H1 (cell line): ENCODE measurements at regions not wholly inside any gene's neighbourhood (a gene's known extent, or its start where the extent isn't known, plus 50 kb on each side); places are given as distances from the start of the nearest gene placed in this dataset.

ENCODE experiments used
- CTCF ChIA-PET: fragments of 300-600 bp; sonication (Branson Sonifier 250); formaldehyde crosslinking; loops from one replicate; lab custom pipeline; 2021; ENCODE audit not compliant: partially characterized antibody; lab: Charles Lee
- POLR2A ChIA-PET: fragments of 300-600 bp; sonication (Branson Sonifier 250); formaldehyde crosslinking; loops from one replicate; lab custom pipeline; 2021; ENCODE audit warnings: inconsistent platforms; ENCODE audit not compliant: partially characterized antibody; lab: Charles Lee
- DNase-seq, 2 experiments: peaks; one replicate each; pipeline versions ENCODE4 v3.0.0 to v3.0.0-alpha.2; 2010 to 2022; ENCODE audit warnings: low spot score in 2 of 2, low read depth in 1 of 2, mixed read lengths in 1 of 2
- FAIRE-seq: peaks from 2 replicates; lab custom pipeline; 2011; peaks lifted over from hg19 to GRCh38; lab: Jason Lieb, UNC
- H2AFZ ChIP-seq: 2 replicates; pipeline ENCODE4 v1.8.1; 2012; ENCODE audit warnings: low read length, inconsistent platforms
- H2AK5ac ChIP-seq: 2 replicates; pipeline ENCODE4 v1.6.1; 2013; ENCODE audit warnings: low read depth, low read length
- H2BK120ac ChIP-seq: replicated peaks from 2 replicates; pipeline ENCODE3; 2013; ENCODE audit warnings: low read depth, low read length, inconsistent platforms
- H2BK12ac ChIP-seq: 2 replicates; pipeline ENCODE4 v1.6.1; 2013; ENCODE audit warnings: low read depth, low read length
- H2BK15ac ChIP-seq: 2 replicates; pipeline ENCODE4 v1.6.1; 2013; ENCODE audit warnings: low read length
- H2BK20ac ChIP-seq: 2 replicates; pipeline ENCODE4 v1.6.1; 2013; ENCODE audit warnings: low read length
- H2BK5ac ChIP-seq: 2 replicates; pipeline ENCODE4 v1.6.1; 2013; ENCODE audit warnings: low read depth, low read length
- H3K14ac ChIP-seq: 2 replicates; pipeline ENCODE4 v1.6.1; 2013; ENCODE audit warnings: inconsistent platforms; ENCODE audit not compliant: insufficient read length
- H3K18ac ChIP-seq: 2 replicates; pipeline ENCODE4 v1.6.1; 2013; ENCODE audit warnings: low read length; ENCODE audit errors: extremely low read depth
- H3K23ac ChIP-seq: 2 replicates; pipeline ENCODE4 v1.6.1; 2013; ENCODE audit warnings: inconsistent platforms; ENCODE audit not compliant: insufficient read length
- H3K23me2 ChIP-seq: 2 replicates; pipeline ENCODE4 v1.6.1; 2013; ENCODE audit warnings: low read depth, low read length
- H3K27ac ChIP-seq: 2 replicates; pipeline ENCODE4 v1.6.1; 2011; ENCODE audit warnings: low read depth, low read length, inconsistent platforms
- H3K27me3 ChIP-seq, 4 experiments: replicated peaks in 1 of 4; 1 replicate in 1 of 4; 2 replicates in 3 of 4; pipeline versions ENCODE4 v1.6.1 to v1.8.1; 2011 to 2013; ENCODE audit warnings: low read length in 3 of 4, mild to moderate bottlenecking in 3 of 4, inconsistent platforms in 2 of 4, mixed read lengths in 2 of 4, moderate library complexity in 1 of 4; ENCODE audit not compliant: control insufficient read depth in 3 of 4, insufficient read depth in 3 of 4; ENCODE audit errors: extremely low read depth in 1 of 4
- H3K36me3 ChIP-seq, 4 experiments: 2 replicates each; pipeline versions ENCODE4 v1.6.1 to v1.8.1; 2011 to 2013; ENCODE audit warnings: mild to moderate bottlenecking in 4 of 4, low read length in 3 of 4, moderate library complexity in 2 of 4, control low read depth in 1 of 4, inconsistent platforms in 1 of 4; ENCODE audit not compliant: insufficient read depth in 4 of 4, control insufficient read depth in 2 of 4
- H3K4ac ChIP-seq: replicated peaks from 2 replicates; pipeline ENCODE3; 2013; ENCODE audit warnings: low read length, low read depth, mixed read lengths, inconsistent platforms; ENCODE audit not compliant: insufficient read length
- H3K4me1 ChIP-seq, 4 experiments: replicated peaks in 1 of 4; 1 replicate in 1 of 4; 2 replicates in 3 of 4; pipeline versions ENCODE4 v1.6.1 to v1.8.1; 2011 to 2013; ENCODE audit warnings: low read length in 3 of 4, inconsistent platforms in 2 of 4, mixed read lengths in 1 of 4; ENCODE audit not compliant: insufficient read depth in 4 of 4, control insufficient read depth in 3 of 4
- H3K4me2 ChIP-seq, 2 experiments: 2 replicates each; pipeline versions ENCODE4 v1.6.1 to v1.8.1; 2011 to 2013; ENCODE audit warnings: low read depth in 2 of 2, low read length in 2 of 2, control low read depth in 1 of 2, inconsistent platforms in 1 of 2, mild to moderate bottlenecking in 1 of 2; ENCODE audit not compliant: insufficient read depth in 1 of 2
- H3K4me3 ChIP-seq, 4 experiments: fragments of 200-600, 300-600 bp in 1 of 4; sonication (generic), shearing (Covaris generic), sonication (Bioruptor Twin) in 1 of 4; 2 replicates each; pipeline versions ENCODE4 v1.5.1 to v1.8.1; 2011 to 2016; ENCODE audit warnings: low read length in 4 of 4, low read depth in 3 of 4, control low read depth in 2 of 4, inconsistent platforms in 2 of 4, mild to moderate bottlenecking in 2 of 4, mixed read lengths in 1 of 4, moderate library complexity in 1 of 4; ENCODE audit not compliant: insufficient read depth in 2 of 4; ENCODE audit errors: extremely low read depth in 1 of 4
- H3K56ac ChIP-seq: replicated peaks from 2 replicates; pipeline ENCODE3; 2013; ENCODE audit warnings: low read depth, mild to moderate bottlenecking, mixed read lengths, low read length, inconsistent platforms; ENCODE audit not compliant: insufficient read length
- H3K79me1 ChIP-seq: 2 replicates; pipeline ENCODE4 v1.6.1; 2013; ENCODE audit warnings: low read depth, low read length, control low read depth
- H3K79me2 ChIP-seq, 2 experiments: 2 replicates each; pipeline versions ENCODE4 v1.6.1 to v1.8.1; 2012 to 2013; ENCODE audit warnings: low read length in 2 of 2, mild to moderate bottlenecking in 2 of 2, inconsistent platforms in 1 of 2; ENCODE audit not compliant: insufficient read depth in 2 of 2, control insufficient read depth in 1 of 2
- H3K9ac ChIP-seq, 4 experiments: replicated peaks in 1 of 4; 1 replicate in 1 of 4; 2 replicates in 3 of 4; pipeline versions ENCODE4 v1.6.1 to v1.8.1; 2011 to 2013; ENCODE audit warnings: low read depth in 3 of 4, low read length in 3 of 4, control low read depth in 2 of 4, mild to moderate bottlenecking in 2 of 4, moderate library complexity in 2 of 4, inconsistent platforms in 1 of 4; ENCODE audit errors: extremely low read depth in 1 of 4
- H3K9me3 ChIP-seq, 2 experiments: 2 replicates each; pipeline versions ENCODE4 v1.6.1 to v1.8.1; 2012 to 2013; ENCODE audit warnings: mild to moderate bottlenecking in 2 of 2, moderate library complexity in 2 of 2, control low read depth in 1 of 2, inconsistent platforms in 1 of 2, low read depth in 1 of 2, low read length in 1 of 2, mixed read lengths in 1 of 2; ENCODE audit not compliant: insufficient read depth in 2 of 2
- H4K20me1 ChIP-seq, 2 experiments: replicated peaks in 1 of 2; 2 replicates each; pipeline versions ENCODE3 to v1.8.1; 2011 to 2013; ENCODE audit warnings: inconsistent platforms in 2 of 2, low read length in 2 of 2, mild to moderate bottlenecking in 1 of 2; ENCODE audit not compliant: insufficient read depth in 2 of 2, control insufficient read depth in 1 of 2
- H4K5ac ChIP-seq: 2 replicates; pipeline ENCODE4 v1.6.1; 2013; ENCODE audit warnings: low read length, low read depth, mixed read lengths, inconsistent platforms; ENCODE audit not compliant: insufficient read length
- H4K8ac ChIP-seq: 2 replicates; pipeline ENCODE4 v1.8.0; 2013; ENCODE audit warnings: mild to moderate bottlenecking, moderate library complexity, low read length, inconsistent platforms; ENCODE audit not compliant: insufficient read depth; ENCODE audit errors: extremely low read depth
- H4K91ac ChIP-seq: replicated peaks from 2 replicates; pipeline ENCODE3; 2013; ENCODE audit warnings: low read length, mixed read lengths, inconsistent platforms; ENCODE audit not compliant: insufficient read length
- CHD1 ChIP-seq: IDR thresholded peaks from 2 replicates; pipeline ENCODE4 v1.6.1; 2012; ENCODE audit warnings: low read depth, low read length, improper control_type of control experiment
- E2F6 ChIP-seq: IDR thresholded peaks from 2 replicates; pipeline ENCODE4 v1.6.1; 2012; ENCODE audit warnings: inconsistent platforms
- RAD21 ChIP-seq, 2 experiments: IDR thresholded peaks in 1 of 2; conservative IDR thresholded peaks in 1 of 2; 2 replicates each; pipeline ENCODE4 v1.6.1; 2011; ENCODE audit warnings: low read depth in 2 of 2, low read length in 2 of 2, improper control_type of control experiment in 1 of 2, inconsistent platforms in 1 of 2, mild to moderate bottlenecking in 1 of 2, moderate library complexity in 1 of 2
- WGBS, 2 experiments: shearing (Covaris generic) in 1 of 2; methylation state at CpG; one replicate each; pipeline versions ENCODE4 v1.1.6 to v1.1.7; 2013 to 2015; ENCODE audit warnings: low lambda C conversion rate in 2 of 2, mixed read lengths in 2 of 2, inconsistent platforms in 1 of 2, low coverage in 1 of 2, missing lambda C conversion rate in 1 of 2; ENCODE audit not compliant: insufficient replicate concordance in 2 of 2, insufficient coverage in 1 of 2, insufficient read length in 1 of 2; ENCODE audit errors: extremely low coverage in 1 of 2, missing lambda C conversion rate in 1 of 2; 5-methylcytosine and 5-hydroxymethylcytosine counted together
- TF ChIP-seq, protein P1 (sequence below), 3 experiments: IDR thresholded peaks; 1 replicate in 2 of 3; 2 replicates in 1 of 3; pipeline versions ENCODE4 v1.5.1 to v1.6.1; 2011; ENCODE audit warnings: low read length in 3 of 3, mild to moderate bottlenecking in 3 of 3, inconsistent platforms in 2 of 3, low read depth in 1 of 3, moderate library complexity in 1 of 3; ENCODE audit not compliant: insufficient read depth in 1 of 3; ENCODE audit errors: control extremely low read depth in 1 of 3

- no peak overlapping the region for H3K4me3 ChIP-seq
- FAIRE-seq (no peak), DNase-seq (no peak)
- no peak overlapping the region for H3K18ac ChIP-seq
- no peak overlapping the region for H3K9ac ChIP-seq
- peaks cover 2 to 22% (median 18%) of the 10 kb centered on the region in 4 experiments for H3K27me3 ChIP-seq
- H3K14ac ChIP-seq = no peak overlapping the region
- peaks cover 0 to 11% (median 6%) of the 10 kb centered on the region in 4 experiments; a peak in 5 of 7 replicates for H3K4me1 ChIP-seq
- POLR2A ChIA-PET = interaction anchor here (0.6 kb wide), 1 partner anchor 139 kb away, joined by 3 read pairs; no protein-coding TSS in a partner anchor
- H3K4ac ChIP-seq = no peak overlapping the region
- TF ChIP-seq, protein P1, sequence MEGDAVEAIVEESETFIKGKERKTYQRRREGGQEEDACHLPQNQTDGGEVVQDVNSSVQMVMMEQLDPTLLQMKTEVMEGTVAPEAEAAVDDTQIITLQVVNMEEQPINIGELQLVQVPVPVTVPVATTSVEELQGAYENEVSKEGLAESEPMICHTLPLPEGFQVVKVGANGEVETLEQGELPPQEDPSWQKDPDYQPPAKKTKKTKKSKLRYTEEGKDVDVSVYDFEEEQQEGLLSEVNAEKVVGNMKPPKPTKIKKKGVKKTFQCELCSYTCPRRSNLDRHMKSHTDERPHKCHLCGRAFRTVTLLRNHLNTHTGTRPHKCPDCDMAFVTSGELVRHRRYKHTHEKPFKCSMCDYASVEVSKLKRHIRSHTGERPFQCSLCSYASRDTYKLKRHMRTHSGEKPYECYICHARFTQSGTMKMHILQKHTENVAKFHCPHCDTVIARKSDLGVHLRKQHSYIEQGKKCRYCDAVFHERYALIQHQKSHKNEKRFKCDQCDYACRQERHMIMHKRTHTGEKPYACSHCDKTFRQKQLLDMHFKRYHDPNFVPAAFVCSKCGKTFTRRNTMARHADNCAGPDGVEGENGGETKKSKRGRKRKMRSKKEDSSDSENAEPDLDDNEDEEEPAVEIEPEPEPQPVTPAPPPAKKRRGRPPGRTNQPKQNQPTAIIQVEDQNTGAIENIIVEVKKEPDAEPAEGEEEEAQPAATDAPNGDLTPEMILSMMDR (IDR thresholded peaks at IDR 0.05; ENCODE audit: control extremely low read depth in 1 of 3, insufficient read depth in 1 of 3, low read depth in 1 of 3, low read length in 3 of 3) = peak in 2 of 3 experiments; percentile 15 to 41; a peak in 2 of 4 replicates
- TF ChIP-seq RAD21 (IDR thresholded peaks at IDR 0.05 in 1 of 2, conservative IDR thresholded peaks at IDR 0.05 in 1 of 2; ENCODE audit: low read depth in 2 of 2, low read length in 2 of 2) (peak in 1 of 2 experiments; percentile 4; a peak in 2 of 4 replicates), E2F6 (no peak), CHD1 (no peak)
- no peak overlapping the region for H3K23ac ChIP-seq
- H4K5ac ChIP-seq = no peak overlapping the region
- H3K36me3 ChIP-seq = no peaks in the 10 kb centered on the region
- H2BK20ac ChIP-seq = no peak overlapping the region
- no peaks in the 10 kb centered on the region for H3K79me1 ChIP-seq
- no peak overlapping the region for H3K27ac ChIP-seq
- peaks cover 4% of the 10 kb centered on the region; the same call in 1 of the 2 replicates for H3K23me2 ChIP-seq
- CTCF ChIA-PET = interaction anchor here (0.6 to 3.6 kb wide), 13 partner anchors 9 to 248 kb away, joined by 3 to 30 read pairs (median 4); no protein-coding TSS in a partner anchor
- WGBS, 2 experiments = 75% methylated on average over 8 of the region's 8 CpGs; no CpG with 5 or more reads in 1 of the 2 experiments
- H2BK12ac ChIP-seq = no peak overlapping the region
- H3K4me2 ChIP-seq = no peak overlapping the region
- H2BK15ac ChIP-seq = no peak overlapping the region
- H4K91ac ChIP-seq = no peak overlapping the region
- H3K56ac ChIP-seq = no peak overlapping the region
- H3K9me3 ChIP-seq = no peaks in the 10 kb centered on the region
- no peaks in the 10 kb centered on the region for H4K20me1 ChIP-seq
- H2BK120ac ChIP-seq = no peak overlapping the region
- H2AFZ ChIP-seq = no peak overlapping the region
- no peaks in the 10 kb centered on the region for H3K79me2 ChIP-seq
- H2AK5ac ChIP-seq = no peak overlapping the region
- no peak overlapping the region for H2BK5ac ChIP-seq
- no peak overlapping the region for H4K8ac ChIP-seq
Measured at GRCh38 chr11:123304828-123305466, 109.9 kb upstream of the CLMP start.
